GM20000 (cell line): ENCODE measurements at regions not wholly inside any gene's neighbourhood (a gene's known extent, or its start where the extent isn't known, plus 50 kb on each side); places are given as distances from the start of the nearest gene placed in this dataset.

Source experiments
- DNase-seq: peaks from one replicate; pipeline ENCODE4 v3.0.0; 2012; ENCODE audit warnings: low spot score
- CTCF ChIP-seq: IDR thresholded peaks from 2 replicates; pipeline ENCODE4 v1.5.1; 2012; ENCODE audit warnings: mild to moderate bottlenecking, control low read depth; ENCODE audit errors: extremely low read depth, missing control alignments

GRCh38 chr4:136007991-136008390, 1524.3 kb downstream of the PCDH18 start:
- TF ChIP-seq CTCF = no peak
- DNase-seq = no peak

- TF ChIP-seq CTCF = no peak
- no peak for DNase-seq
Observed at GRCh38 chr4:136002316-136002715, 1530.0 kb downstream of the PCDH18 start.

GRCh38 chr4:136001791-136002190, 1530.5 kb downstream of the PCDH18 start:
- no peak for TF ChIP-seq CTCF
- DNase-seq = no peak

- no peak for TF ChIP-seq CTCF
- no peak for DNase-seq
Observed at GRCh38 chr4:136000246-136000645, 1532.0 kb downstream of the PCDH18 start.

GRCh38 chr4:135994360-135994759, 1537.9 kb downstream of the PCDH18 start:
- TF ChIP-seq CTCF = no peak
- no peak for DNase-seq

GRCh38 chr4:135976860-135977259, 1555.4 kb downstream of the PCDH18 start:
- DNase-seq = no peak
- no peak for TF ChIP-seq CTCF

GRCh38 chr4:135966936-135967335, 1565.4 kb downstream of the PCDH18 start:
- DNase-seq = no peak
- no peak for TF ChIP-seq CTCF

GRCh38 chr4:135963009-135963408, 1569.3 kb downstream of the PCDH18 start:
- TF ChIP-seq CTCF = no peak
- no peak for DNase-seq
